ENCODE measurements at regions not wholly inside any gene's neighbourhood (a gene's known extent, or its start where the extent isn't known, plus 50 kb on each side); places are given as distances from the start of the nearest gene placed in this dataset.
"Not testable (repeated sequence)": the region's sequence is repeated elsewhere in the genome, so short reads cannot be mapped to it uniquely, and the experiment has no call there.

DNA sequence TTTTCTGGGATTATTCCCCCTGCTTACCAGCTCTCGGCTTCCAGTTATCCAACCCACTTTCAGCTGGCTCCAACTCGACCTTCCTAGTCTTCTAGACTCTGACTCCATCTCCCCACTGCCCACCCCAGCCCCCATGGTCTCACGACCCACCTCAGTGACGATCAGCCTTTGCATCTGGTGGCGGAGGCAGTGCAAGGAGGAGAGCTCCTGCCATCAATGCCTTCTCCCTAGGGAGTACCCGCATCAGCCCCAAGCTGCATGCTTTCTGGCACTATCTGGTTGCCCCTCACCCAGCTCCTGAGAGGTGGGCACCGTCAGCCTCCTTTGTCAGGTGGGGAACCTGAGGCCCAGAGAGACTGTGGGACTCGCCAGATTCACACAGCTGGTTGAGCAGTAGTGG is 72.6 kb upstream of the RPL38 start:
- DNase-seq (ENCODE audit: low read depth in 1 of 2, low spot score in 1 of 2) = no peak

GRCh38 chr17:74132354-74132753 is 71.1 kb upstream of the RPL38 start:
- DNase-seq (ENCODE audit: low read depth in 1 of 2, low spot score in 1 of 2) = no peak

DNA sequence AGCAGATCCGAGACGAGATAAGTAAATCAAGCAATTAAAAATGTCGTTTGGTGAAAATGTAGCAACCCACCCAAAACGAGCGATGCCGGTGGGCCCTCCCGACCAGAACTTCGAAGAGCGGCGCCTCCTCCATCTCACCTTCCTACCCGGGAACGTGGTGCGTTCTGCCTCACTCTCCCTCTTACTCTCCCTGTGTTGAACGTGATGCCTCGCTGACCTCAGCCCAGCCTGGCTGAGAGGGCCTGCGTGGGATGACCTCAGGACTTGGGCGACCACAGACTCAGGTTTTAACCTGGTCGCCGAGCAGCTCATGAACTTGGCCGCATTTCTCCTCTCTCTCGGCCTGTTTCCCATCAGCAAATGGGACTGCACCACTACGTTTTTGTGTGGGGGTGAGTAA is 69.7 kb upstream of the RPL38 start:
- DNase-seq (ENCODE audit: low read depth in 1 of 2, low spot score in 1 of 2) = no peak

DNA sequence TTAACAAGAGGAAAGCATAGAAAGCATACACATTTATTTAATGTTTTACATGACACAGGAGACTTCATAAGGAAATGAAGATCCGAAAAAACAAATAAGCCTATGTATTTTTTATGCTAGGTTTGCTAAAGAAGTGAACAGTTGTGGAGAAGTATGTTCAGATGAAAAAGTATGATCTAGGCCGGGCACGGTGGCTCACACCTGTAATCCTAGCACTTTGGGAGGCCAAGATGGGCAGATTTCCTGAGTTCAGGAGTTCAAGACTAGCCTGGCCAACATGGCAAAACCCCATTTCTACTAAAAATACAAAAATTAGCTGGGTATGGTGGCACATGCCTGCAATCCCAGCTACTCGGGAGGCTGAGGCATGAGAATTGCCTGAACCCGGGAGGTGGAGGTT is 69.2 kb upstream of the RPL38 start:
- DNase-seq (ENCODE audit: low read depth in 1 of 2, low spot score in 1 of 2) = not testable (repeated sequence)

DNA sequence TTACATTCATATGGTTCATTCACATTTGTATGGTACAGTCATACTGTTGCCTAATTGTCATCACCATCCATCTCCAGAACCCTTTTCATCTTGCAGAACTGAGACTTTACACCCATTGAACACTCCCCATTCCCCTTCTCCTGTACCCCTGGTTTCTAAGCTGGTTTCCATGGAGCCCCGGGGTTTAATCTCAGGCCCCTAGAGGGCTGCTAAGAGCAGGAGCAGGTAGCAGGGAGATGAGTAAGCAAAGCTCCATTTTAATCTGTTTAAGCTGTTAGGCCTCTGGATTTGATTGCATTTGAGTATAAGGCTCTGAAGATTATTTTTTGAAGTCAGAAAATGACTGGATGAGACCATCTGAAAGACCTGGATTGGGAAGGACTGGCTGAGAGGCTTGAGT is 68.5 kb upstream of the RPL38 start:
- DNase-seq (ENCODE audit: low read depth in 1 of 2, low spot score in 1 of 2) = no peak

- DNase-seq (ENCODE audit: low read depth in 1 of 2, low spot score in 1 of 2) = no peak
Observed at GRCh38 chr17:74135391-74136167, 67.9 kb upstream of the RPL38 start.

DNA sequence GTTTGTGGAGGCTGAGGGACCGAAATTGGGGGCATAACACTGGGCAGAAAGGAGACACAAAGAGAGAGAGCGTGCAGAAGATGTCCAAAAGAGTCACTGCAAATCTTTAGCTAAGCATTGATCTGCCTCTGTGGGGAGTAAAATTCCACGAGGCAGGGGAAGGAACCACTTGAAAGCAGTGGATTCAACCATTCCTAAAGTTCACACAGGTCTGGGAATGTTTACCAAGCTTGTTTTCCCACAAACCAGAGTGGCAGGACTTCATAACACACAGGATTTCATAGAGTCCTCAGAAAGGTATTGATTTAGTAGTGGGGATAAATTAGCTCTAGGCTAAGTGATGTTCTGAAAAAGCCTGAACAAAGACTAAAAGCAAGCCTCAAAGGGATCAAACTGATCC is 66.1 kb upstream of the RPL38 start:
- DNase-seq (ENCODE audit: low read depth in 1 of 2, low spot score in 1 of 2) = no peak

- no peak for DNase-seq (ENCODE audit: low read depth in 1 of 2, low spot score in 1 of 2)
Observed at GRCh38 chr17:74139120-74139519, 64.4 kb upstream of the RPL38 start.

DNA sequence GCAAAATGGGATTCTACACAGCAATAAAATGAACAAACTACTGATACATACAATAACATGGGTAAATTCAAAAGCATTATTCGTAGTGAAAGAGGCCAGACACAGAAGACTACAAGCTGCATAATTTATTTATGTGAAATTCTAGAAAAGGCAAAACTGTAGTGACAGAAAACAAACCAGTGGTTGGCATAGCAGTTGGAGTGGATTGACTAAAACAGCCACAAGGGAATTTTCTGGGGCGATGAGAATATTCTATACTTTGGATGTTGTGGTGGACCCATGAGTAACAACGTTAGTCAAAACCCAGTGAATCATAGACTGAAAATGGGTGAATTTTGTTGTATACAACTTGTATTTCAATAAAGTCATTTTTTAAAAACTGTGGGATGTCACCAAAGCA is 63.2 kb upstream of the RPL38 start:
- no peak for DNase-seq (ENCODE audit: low read depth in 1 of 2, low spot score in 1 of 2)

DNA sequence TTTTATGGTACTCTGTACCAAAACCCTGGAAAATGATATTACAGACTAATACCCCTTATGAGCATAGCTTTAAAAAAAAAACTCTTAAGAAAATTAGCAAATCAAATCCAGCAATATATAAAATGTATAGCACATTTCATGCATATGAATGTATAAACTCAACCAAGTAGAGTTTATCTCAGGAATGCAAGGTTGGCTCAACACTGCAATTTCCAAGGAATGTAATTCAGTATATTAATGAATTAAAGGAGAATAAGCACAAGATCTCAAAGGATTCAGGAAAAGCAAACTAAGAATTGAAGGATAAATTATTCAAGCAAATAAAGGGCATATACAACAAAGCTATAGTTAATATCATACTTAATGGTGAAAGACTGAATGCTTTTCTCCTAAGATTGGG is 61.9 kb upstream of the RPL38 start:
- no peak for DNase-seq (ENCODE audit: low read depth in 1 of 2, low spot score in 1 of 2)

GRCh38 chr17:74143318-74143717 is 60.2 kb upstream of the RPL38 start:
- DNase-seq (ENCODE audit: low read depth in 1 of 2, low spot score in 1 of 2) = not testable (repeated sequence)

DNA sequence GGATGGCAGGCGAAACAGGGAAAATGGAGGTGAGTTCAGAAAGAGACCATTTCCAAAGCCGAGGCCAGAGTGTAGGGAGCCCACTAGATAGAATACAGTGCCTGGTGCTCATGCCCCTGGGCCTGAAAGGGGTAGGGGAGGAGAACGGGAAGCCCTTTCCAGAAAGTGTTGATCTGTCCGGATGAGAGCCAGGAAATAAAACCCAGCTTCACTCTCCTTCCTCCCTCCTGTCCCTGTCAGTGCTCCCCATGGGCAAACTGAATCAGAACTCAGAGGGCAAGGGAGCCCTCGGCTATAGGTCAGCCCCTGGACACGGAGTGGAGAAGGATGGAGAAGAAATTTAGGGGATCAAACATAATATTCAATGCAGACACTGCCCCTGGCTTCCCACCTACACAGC is 57.7 kb upstream of the RPL38 start:
- DNase-seq (ENCODE audit: low read depth in 1 of 2, low spot score in 1 of 2) = no peak

GRCh38 chr17:74146196-74146595 is 57.3 kb upstream of the RPL38 start:
- no peak for DNase-seq (ENCODE audit: low read depth in 1 of 2, low spot score in 1 of 2)

DNA sequence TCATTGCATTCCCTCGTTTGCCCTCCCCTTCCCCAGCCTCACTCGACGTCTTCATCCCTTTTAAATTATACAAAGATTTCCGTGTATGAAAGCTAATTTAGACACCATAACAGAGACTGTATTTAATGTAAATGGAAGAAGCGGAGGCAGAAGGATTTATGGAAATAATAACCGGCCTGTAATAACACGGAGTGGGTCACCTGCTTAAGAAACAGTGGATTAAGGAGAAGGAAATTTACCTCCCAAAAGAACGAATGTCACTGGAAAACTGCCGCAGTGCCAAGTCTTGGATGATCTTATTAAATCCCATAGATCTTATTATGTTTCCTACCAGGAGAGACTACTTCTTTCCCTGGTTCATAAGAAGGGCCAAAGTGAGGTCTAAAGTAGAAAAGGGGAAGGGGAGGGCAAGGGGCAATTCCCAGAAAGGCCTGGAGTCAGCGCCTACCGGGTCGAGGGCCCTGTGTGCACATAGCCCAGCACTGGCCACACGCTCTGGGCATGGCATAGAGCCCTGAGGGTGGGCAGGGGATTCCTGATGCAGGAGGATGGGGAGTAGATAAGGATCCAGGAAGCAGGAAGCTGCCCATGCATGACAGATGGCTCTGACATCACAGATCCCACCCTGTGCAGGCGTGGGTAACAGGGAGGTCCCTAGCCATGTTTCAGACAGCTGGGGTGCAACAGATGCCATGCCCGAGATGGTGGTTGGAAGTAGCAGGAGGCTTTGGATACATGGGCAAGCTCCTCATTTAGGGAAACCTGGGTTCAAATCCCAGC is 56.2 kb upstream of the RPL38 start:
- no peak for DNase-seq (ENCODE audit: low read depth in 1 of 2, low spot score in 1 of 2)

DNA sequence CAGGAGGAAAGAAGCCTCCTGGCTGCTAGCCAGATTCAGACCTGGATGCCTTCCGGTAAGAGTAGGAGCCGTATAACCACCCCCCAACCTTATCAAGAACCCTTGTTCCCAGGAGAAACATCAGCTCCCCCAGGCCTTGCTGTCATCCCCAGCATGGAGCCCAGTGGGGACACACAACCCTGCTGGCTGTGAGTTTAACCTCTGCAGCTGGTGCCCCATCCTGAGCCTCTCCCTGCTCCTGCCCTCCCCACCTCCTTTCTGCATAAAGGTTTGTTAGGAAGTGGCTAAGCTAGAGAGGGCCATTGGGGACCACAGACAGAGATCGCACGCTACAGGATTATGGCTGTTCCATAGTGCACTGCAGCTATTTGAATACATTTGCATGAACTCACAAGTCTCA is 55.5 kb upstream of the RPL38 start:
- no peak for DNase-seq (ENCODE audit: low read depth in 1 of 2, low spot score in 1 of 2)

DNA sequence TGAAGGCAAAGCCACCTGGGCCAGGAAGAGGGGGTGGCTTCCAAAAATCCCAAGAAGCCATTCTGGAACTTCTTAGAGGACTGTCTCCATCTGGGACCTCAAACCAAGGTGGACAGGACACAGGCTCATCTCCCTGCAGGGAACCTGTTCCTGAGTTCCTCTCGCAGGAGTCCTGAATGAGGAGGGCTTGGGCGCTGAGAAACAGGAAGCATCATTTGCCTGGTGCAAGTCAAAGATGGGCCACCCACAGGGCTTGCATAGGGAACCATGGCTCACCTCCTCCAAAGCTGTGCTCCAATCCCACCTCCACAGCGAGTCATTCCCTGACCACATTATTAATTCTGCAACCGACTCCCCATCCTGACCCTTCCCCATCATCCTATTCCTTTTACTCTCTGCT is 55.0 kb upstream of the RPL38 start:
- DNase-seq (ENCODE audit: low read depth in 1 of 2, low spot score in 1 of 2) = no peak

DNA sequence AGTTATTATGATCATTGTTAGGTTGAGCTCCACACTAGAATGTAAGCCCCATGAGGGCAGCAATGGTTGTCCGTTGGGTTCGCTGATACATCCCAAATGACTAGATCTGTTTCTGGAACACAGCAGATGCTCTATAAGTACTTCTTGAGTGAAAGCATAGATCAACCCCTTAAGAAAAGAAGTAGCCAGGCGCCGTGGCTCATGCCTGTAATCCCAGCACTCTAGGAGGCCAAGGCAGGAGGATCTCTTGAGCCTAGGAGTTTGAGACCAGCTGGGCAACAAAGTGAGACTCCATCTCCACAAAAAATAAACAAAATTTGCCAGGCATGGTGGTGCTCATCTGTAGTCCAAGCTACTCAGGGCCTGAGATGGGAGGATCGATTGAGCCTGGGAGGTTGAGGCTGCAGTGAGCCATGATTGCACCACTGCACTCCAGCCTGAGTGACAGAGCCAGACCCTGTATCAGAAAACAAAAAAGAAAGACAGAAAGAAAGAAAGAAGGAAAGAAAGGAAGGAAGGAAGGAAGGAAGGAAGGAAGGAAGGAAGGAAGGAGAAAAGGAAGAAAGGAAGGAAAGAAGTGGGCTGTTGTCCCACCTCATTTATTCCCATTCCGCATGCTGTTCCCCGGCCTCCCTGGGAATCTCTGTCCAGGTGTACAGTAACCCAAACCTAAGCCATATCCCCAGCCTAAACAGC is 54.4 kb upstream of the RPL38 start:
- DNase-seq (ENCODE audit: low read depth in 1 of 2, low spot score in 1 of 2) = no peak

DNA sequence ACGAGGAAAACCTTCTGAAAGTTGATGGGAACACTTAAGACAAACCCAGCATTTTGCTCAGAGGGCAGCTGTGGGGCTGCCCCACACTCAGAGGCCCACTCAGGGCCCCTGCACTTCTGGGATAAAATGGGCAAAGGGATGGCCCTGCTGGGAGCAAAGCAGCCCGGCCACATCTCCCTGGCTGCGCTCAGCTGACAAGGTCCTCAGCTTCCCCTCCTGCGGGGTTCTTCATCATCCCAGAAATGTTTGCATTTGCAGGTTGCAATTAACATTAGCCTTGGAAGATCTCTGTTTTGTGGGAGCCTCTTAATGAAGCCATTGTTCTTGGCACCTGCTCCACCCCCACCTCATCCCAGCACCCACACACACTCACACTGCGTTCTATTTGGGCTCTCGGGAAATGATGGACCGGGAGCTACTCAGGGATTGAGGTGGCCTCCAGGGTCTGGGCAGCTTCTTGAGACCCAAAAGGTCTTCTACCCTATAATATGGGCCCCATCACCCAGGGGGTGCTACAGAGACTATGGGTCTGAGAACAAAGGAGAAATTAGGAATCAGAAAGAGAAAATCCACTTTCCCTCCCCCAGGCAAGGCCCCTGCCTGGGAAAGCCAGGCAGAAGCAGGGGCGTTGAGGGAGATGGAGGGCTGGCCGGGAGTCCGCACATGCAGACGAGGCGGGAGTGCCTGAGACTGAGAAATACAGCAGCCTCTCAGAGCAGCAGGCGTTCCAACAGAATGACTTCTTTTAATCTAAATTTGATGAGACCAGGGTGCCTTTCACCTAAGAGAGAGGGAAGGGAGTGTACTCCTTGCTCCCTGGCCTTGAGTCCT is 53.7 kb upstream of the RPL38 start:
- no peak for DNase-seq (ENCODE audit: low read depth in 1 of 2, low spot score in 1 of 2)

- no peak for DNase-seq (ENCODE audit: low read depth in 1 of 2, low spot score in 1 of 2)
Observed at GRCh38 chr17:74150428-74151025, 53.0 kb upstream of the RPL38 start.

DNA sequence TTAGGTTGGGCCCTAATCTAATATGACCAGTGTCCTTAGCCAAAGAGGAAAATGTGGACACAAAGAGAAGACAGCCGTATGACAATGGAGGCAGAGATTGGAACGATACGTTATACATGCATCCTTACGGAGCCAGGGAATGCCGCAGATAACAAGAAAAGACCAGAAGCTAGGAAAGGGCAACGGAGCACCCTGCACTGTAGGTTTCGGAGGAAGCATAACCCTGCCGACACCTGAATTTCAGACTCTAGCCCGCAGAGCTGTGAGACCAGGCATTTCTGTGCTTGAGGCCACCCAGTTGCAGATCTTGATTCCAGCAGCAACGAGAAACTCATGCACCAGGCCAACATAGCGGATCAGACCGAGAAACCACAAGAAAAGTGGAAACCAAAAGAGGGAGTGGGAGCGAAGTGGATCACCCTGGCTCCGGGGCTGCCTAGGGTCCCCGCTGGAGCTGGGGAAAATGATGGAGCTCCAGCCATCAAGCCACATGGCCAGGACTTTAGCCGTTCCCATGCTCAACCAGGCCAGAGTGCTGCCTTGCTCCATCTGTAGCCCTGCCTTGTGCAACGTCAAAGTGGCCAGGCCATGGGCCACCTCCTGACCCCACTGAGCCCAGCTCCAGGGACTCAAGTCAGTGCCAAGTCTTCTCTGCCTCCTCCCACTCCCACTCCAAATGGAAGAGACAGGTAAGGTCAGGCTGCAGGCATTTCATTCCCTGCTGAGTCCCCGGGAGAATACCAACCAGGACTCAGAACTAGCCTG is 51.7 kb upstream of the RPL38 start:
- DNase-seq (ENCODE audit: low read depth in 1 of 2, low spot score in 1 of 2) = no peak

All from activated CD4-positive, alpha-beta T cell treated with anti-CD3 and anti-CD28 coated beads, Interleukin-2, amount 50 U/mL, for 24 hours (primary cell).